GM18861 (cell line): ENCODE measurements at regions not wholly inside any gene's neighbourhood (a gene's known extent, or its start where the extent isn't known, plus 50 kb on each side); places are given as distances from the start of the nearest gene placed in this dataset.

Source experiments
- ATAC-seq: cut with Tn5 transposase; IDR thresholded peaks from one replicate; pipeline ENCODE4 v1.9.1; 2021; ENCODE audit not compliant: unreplicated experiment

- no peak for ATAC-seq
Measured at GRCh38 chr1:5640845-5641244, 351.4 kb downstream of the NPHP4 start.

GRCh38 chr1:5639106-5639722, 353.0 kb downstream of the NPHP4 start:
- ATAC-seq, result no peak

- ATAC-seq, result no peak
Measured at GRCh38 chr1:5638582-5638981, 353.6 kb downstream of the NPHP4 start.

GRCh38 chr1:5637171-5637570, 355.1 kb downstream of the NPHP4 start:
- no peak for ATAC-seq

GRCh38 chr1:5634893-5635292, 357.3 kb downstream of the NPHP4 start:
- ATAC-seq, result no peak

- no peak for ATAC-seq
Measured at GRCh38 chr1:5632814-5633213, 359.4 kb downstream of the NPHP4 start.

- no peak for ATAC-seq
Measured at GRCh38 chr1:5632224-5632623, 360.0 kb downstream of the NPHP4 start.

GRCh38 chr1:5628416-5628815, 363.8 kb downstream of the NPHP4 start:
- no peak for ATAC-seq

- no peak for ATAC-seq
Measured at GRCh38 chr1:5623399-5623798, 368.8 kb downstream of the NPHP4 start.

GRCh38 chr1:5622412-5622811, 369.8 kb downstream of the NPHP4 start:
- ATAC-seq, result no peak

- ATAC-seq, result no peak
Measured at GRCh38 chr1:5621692-5622091, 370.5 kb downstream of the NPHP4 start.

GRCh38 chr1:5620997-5621396, 371.2 kb downstream of the NPHP4 start:
- no peak for ATAC-seq

- no peak for ATAC-seq
Measured at GRCh38 chr1:5620418-5620817, 371.8 kb downstream of the NPHP4 start.

- no peak for ATAC-seq
Measured at GRCh38 chr1:5619469-5619868, 372.8 kb downstream of the NPHP4 start.

- ATAC-seq, result no peak
Measured at GRCh38 chr1:5617546-5617945, 374.7 kb downstream of the NPHP4 start.

- no peak for ATAC-seq
Measured at GRCh38 chr1:5617179-5617520, 375.1 kb downstream of the NPHP4 start.

- no peak for ATAC-seq
Measured at GRCh38 chr1:5616366-5617178, 375.7 kb downstream of the NPHP4 start.

GRCh38 chr1:5615076-5615475, 377.1 kb downstream of the NPHP4 start:
- ATAC-seq, result no peak

- no peak for ATAC-seq
Measured at GRCh38 chr1:5613900-5614299, 378.3 kb downstream of the NPHP4 start.

GRCh38 chr1:5611851-5612250, 380.4 kb downstream of the NPHP4 start:
- no peak for ATAC-seq

- no peak for ATAC-seq
Measured at GRCh38 chr1:5611431-5611830, 380.8 kb downstream of the NPHP4 start.

- no peak for ATAC-seq
Measured at GRCh38 chr1:5610432-5610831, 381.8 kb downstream of the NPHP4 start.
